ENCODE measurements at regions not wholly inside any gene's neighbourhood (a gene's known extent, or its start where the extent isn't known, plus 50 kb on each side); places are given as distances from the start of the nearest gene placed in this dataset.

DNA sequence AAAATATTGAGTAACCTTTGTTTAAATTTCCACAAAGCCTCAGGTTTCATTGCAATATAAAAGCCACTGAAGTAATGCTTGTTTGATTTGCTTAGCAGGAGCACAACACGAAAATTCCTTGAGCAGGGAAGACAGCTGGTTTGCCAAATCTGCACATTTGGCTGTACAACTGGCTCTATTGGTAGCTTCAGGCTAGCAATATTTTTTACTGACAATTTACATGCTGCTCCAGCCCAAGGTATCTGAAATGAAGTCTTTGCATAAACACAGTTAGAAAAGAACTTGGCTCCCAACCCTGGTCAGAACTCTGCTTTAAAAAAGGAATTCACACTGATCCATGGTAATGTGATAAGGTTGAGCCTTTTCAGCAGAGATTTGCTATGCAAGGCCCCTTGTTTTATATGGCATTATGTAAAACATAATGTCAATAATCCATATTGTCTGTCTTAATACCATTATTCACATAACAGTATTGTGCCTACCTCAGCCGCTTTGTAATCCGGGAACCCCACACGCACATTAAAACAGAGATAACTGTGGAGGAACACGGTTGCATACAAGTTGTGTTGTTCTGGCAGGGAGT is 55.7 kb upstream of the CHL1 start:
- DNase-seq = no peak

Measured in hematopoietic multipotent progenitor cell treated with erythropoietin and hydrocortisone succinate and interleukin-3 and kit ligand, for 8 days (in vitro differentiated cells).